Left colon (tissue), 2 donors: ENCODE measurements at regions not wholly inside any gene's neighbourhood (a gene's known extent, or its start where the extent isn't known, plus 50 kb on each side); places are given as distances from the start of the nearest gene placed in this dataset.

Experiments
- ATAC-seq: fragments of 200-7000 bp; cut with Tn5 transposase; one replicate; pipeline ENCODE4 v1.9.1; 2020; ENCODE audit warnings: mild to moderate bottlenecking, moderate library complexity
- DNase-seq, 2 donors: peaks; one replicate each; pipeline ENCODE4 v3.0.0-alpha.2; 2020
- intact Hi-C, 2 donors: fragments of 100-400 bp; cut with DNase I in 1 of 2; cut with micrococcal nuclease in 1 of 2; formaldehyde crosslinking; loops; one replicate each; pipeline versions ENCODE4 v1.11.2 to v1.14.0; 2022; cut with DNase I, micrococcal nuclease
- donor health status: DM: no; HTN: no; CAD: no.
- donor health status: DM: yes; HTN: yes; CAD: no.

DNA sequence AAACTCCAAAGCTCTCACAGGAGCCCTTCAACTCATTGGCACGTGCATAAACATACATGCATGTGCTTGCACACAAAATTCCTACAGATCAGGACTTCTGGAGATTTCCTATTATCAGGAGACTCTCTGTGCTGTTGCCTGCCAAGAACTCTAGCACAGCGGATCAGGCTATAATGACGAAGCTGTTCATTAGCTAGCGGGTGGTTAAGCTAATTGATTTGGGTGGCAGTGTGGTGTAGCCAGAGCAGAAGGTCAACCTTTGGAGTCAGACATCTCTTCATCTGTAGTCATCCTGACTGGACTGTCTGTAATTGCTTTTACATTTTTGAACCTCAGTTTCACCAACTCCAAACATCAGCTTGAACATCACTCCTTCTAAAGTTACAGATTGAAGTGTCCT lies 69.0 kb downstream of the KIF2B start:
- ATAC-seq (no peak), DNase-seq (no peak)
- intact Hi-C loops: no loop called here

DNA sequence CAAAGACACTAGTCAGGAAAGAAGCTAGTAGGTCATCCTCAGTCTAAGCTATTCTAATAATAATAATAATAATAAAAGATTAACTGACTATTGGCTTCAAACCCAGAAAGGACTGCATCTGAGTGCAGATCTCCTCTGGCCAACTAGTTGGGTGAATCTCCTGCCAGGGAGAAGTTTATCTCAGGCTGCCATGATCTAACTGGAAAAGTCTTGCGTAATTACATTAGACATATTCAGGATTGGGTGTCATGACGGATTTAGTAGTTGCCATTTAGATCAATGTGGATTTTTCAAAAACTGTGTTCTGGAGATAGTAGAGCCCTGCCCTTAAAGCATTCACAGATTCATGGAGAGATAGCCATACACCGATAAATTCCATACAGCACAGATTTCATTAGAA lies 69.5 kb downstream of the KIF2B start:
- intact Hi-C loops: no loop called here
- ATAC-seq (no peak), DNase-seq (no peak)

DNA sequence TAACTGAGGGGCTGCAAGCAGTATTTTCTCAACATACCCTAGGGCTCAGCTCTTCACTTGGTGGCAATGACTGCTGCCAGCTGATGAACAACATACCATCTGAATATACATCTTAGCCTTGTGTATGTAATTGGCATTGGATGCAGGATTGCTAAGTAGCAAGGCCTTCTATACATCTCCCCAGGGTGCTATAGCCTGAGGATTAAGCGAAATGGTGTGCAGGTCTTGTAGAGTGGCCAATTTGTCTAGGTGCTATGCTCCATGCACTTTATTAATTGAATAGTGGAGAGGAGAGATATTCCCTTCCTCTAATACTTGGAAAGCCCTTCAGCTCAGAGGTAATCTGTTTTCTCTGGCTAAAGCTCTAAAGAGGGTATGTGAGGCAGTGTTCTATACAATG lies 71.9 kb downstream of the KIF2B start:
- ATAC-seq (no peak), DNase-seq (no peak)
- intact Hi-C loops: no loop called here

DNA sequence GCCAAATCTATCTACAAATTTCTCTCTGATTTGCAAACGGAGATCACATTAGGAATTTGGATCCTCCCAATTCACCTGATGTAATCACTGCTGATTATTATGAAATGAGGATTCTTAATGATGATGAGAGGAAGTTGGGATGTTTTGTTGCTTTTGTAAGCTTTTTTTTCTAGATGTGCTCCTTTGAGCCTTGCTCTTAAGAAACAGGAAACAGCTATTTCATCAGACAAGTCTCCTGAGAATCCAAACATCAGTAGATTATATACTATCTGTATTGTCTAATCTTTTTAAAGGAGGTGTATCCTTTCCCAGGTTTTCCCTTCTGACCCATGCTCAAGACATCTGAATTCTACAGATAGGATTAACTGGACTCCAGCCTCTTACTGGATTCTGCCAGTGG lies 73.3 kb downstream of the KIF2B start:
- ATAC-seq (no peak), DNase-seq (no peak)
- intact Hi-C loops: no loop called here

DNA sequence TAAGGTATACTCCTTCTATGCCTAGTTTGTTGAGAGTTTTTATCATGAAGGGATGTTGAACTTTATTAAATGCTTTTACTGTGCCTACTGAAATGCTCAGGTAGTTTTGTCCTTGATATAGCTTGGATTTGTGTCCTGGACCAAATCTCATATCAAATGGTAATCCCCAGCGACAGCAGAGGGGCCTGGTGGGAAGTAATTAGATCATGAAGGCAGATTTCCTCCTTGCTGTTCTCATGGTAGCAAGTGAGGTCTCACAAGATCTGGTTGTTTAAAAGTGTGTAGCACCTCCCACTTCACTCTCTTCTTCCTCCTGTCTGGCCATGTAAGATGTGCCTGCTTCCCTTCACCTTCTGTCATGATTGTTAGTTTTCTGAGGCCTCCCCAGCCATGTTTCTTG lies 78.2 kb downstream of the KIF2B start:
- DNase-seq: no peak
- intact Hi-C loops: no loop called here
- ATAC-seq: no peak

DNA sequence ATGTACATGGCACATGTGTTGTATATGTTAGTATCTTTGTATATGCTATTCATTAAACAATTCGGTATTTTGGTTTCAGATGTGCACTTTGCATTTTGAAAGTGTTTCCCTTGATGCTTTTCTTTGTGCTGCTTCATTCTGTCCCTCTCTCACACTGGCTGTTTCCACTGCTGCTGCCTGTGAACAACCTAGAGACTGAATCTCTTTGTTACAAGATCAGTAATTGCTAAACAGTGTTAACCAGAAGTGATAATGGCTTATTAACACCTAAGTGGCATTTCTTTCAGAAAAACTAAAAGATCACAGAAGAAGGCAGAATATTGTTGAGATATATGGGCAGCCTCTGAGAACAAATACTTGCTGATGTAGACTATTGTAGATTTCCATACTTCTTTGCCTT lies 84.7 kb downstream of the KIF2B start:
- ATAC-seq (no peak), DNase-seq (no peak)
- intact Hi-C loops: no loop called here

DNA sequence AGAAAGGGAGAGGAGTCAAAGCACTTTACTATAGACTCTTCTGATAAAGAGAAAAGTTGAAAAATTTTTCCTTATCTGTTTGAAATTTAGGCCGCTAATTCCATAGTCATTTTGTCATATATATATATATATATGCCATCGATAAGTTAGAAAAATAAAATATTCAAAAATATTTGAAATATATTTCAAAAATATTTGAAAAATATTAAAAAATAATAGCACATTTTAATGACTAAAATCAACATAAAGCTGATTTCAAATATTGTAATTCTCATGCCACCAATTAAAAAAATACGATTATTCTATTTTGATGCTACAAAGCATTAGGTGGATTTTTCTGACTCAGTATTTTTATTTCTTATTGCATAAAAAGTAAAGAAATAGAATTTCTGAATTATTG lies 87.1 kb downstream of the KIF2B start:
- no peak for ATAC-seq
- intact Hi-C loops: no loop called here
- no peak for DNase-seq

DNA sequence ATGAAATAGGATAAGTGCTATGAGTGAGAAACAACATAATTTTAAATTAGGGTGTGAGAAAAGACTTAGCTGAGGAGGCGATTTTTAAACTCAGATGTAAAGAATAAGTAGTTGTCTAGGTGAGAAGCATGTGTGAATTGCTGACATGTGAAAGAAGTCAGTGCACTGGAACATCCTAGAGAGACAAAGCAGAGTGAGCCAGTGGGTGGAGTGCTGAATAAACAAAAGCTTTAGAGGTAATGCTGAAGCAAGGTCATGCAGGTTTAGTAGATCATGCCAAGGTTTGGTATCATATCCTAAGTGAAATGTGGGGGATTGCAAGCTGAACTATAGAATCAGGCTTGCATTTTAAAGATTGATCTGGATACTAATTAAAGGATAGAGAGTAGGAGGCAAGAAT lies 89.4 kb downstream of the KIF2B start:
- ATAC-seq (no peak), DNase-seq (no peak)
- intact Hi-C loops: no loop called here

DNA sequence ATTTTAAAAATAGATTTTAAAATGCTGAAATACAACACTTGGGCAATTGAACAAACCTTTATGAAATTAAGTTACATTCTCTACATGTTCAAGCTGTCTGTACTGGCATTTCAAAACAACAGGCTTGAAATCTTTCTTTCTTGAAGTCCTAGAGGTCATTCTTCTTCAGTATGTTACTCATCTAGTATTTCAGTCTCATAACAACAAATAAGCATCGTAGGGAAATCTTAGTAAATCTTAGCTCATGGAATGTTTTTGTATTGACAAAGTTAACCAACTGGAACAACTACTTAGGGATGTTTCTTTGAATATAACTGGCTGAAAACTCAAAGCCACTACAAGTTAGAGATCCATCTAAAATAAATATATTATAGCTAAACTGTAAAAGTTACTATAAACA lies 96.6 kb downstream of the KIF2B start:
- no peak for DNase-seq
- intact Hi-C loops: no loop called here
- ATAC-seq: no peak

DNA sequence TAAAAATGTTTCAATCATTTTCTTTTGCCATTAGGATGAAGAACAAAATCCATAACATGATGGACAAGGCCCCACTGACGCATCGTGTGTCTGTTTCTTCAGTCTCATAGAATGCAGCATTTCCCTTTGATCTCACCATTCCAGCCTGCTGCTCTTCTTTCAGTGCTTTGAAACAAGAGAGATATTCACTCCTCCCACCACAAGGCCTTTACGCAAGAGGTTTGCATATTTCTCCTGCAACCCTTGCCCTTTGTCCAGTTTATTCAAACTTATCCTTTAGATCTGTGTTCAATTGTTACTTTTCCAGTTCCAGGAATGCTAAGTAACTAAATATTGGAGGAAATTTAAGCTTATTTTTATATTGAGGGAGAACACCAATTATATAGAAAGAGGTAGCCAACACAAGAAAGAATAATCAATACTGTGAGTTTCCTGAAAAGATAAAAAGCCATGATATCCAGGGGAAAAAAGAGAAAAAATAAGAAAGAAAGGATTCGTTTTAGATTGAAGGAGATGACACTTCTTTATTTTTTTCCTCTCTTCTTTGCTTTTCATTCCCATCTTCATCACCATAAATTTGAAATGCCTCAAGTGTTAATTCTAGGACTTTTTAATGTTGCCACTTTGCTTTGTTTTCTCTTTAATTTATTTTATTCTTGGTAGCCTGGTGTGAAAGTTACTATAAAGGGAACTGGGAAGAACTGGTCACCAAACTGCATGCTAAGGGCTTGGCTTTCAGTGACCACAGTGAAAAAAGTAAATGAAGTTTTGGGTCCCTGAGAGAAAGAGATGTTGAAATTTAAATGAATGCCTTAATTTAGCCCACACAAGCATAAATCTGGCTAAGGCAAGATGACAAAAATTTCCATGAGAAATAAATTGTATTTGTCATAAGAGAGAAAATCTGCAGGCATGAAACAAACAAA lies 102.1 kb downstream of the KIF2B start:
- intact Hi-C loops: no loop called here
- DNase-seq (no peak), ATAC-seq (no peak)

DNA sequence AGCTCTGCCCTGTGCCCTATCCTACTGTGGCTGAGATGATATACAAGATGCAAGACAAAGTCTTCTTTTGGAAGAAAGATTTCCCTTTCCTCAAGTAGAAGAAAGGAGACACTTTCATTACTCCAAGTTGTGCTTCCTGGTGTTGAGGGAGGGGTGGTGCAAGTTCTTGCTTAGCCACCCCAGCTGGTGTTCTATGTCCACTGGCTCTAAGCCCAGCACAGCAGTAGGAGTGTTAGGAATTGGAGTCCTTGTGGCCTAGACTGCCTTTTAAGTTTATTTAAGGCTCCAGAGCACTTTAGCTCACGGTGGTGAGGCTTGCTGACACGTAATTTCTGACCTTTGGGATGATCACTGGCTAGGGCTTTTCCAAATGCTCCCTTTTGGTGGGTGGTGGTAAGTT lies 109.7 kb downstream of the KIF2B start:
- DNase-seq: no peak
- ATAC-seq: no peak
- intact Hi-C loops: loop anchor here in 1 of 2 donors (10.0 kb wide), 1 partner anchor 62 kb away; no protein-coding TSS in a partner anchor

DNA sequence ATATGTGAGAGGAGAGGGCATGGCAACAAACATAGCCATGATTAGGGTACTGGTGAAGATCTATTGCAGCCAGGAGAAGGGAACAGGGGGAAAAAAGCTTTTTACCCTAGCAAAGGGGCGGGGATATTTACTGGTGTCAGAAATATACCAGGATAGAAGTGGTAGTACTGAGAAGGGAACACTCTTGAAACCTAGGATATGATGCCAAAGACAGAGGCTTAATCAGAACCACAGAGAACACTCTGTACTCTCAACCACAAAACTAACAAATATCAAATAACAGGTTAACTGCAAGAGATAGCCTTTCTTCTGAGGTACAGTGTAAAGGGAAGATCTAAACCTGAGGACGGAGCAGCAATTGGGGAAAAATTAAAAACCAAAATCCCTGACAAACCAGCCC lies 112.2 kb downstream of the KIF2B start:
- ATAC-seq: no peak
- intact Hi-C loops: loop anchor here in 1 of 2 donors (10.0 kb wide), 1 partner anchor 60 kb away; no protein-coding TSS in a partner anchor

DNA sequence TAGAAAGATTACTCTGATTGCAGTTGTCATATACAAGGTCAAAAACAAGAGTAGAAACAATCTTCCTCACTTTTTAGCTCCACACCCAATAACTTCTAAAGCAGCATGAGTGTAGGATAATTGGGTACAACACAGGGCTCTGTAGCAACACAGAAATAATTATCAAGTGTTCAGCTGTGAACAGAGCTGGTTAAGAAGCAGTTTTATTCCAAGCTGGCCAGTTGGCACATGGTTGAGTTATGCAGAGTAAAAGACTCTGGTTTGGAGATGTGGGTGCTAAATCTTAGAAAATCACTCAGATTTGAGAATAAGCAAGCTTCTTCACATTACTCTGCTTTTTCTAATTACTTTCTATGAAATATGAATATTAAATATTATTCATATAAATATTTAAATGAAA lies 118.5 kb downstream of the KIF2B start:
- DNase-seq: no peak
- ATAC-seq: no peak
- intact Hi-C loops: no loop called here

More for the DNA sequence above, 112.2 kb downstream of the KIF2B start:
- no peak for DNase-seq

DNA sequence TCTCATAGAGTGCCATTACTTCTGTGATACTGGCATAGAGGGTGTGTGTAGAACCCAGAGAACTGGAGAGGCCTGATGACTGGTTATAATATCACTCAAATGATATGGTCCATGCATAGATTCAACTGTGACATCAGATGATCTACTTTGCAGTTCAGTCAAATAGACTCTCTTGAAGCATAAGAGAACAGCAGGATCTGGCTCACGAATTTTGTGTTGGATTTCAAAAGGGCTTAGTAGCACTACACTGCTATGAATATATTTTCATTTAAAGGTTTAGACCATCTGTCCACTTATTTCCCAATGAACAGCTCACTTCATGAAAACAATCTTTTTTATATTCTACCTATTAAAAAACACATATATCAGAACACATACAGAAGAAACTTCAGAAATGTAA lies 119.7 kb downstream of the KIF2B start:
- DNase-seq (no peak), ATAC-seq (no peak)
- intact Hi-C loops: no loop called here

DNA sequence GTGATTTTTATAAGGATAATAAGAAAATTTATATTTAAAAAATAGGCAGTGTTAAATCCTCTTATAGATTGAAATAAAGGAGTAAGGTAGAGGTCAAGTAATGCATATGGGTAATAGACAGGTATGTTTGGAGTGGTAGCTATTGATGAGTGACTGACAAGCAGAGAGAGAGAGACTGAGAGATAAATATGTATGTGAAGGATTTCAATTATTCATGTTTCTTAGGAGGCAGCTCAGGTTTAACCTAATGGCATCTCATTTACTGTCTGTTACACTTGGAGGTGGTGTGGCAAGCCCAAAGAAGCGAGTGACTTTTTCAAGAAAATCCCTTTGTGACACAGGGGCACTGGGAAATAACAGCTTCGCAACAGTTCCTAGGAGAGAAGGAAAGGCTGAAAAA lies 120.2 kb downstream of the KIF2B start:
- no peak for ATAC-seq
- intact Hi-C loops: no loop called here
- no peak for DNase-seq

DNA sequence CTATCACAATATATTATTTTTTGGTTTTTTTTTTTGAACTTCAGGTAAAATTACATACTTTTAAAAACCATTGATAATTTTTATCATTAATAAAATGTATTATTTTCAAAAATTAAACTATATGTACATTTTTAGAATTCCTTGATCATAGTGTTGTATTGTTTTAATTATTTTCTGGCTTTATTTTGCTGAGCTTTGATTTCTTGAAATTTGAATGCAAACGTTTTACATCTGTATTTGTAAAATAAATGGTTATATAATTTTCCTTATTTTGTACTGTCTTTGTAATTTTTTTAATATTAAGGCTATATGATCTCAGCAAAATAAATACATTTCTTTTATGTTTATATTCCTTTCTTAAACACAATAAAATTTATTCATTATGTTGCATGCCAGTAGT lies 125.6 kb downstream of the KIF2B start:
- DNase-seq (no peak), ATAC-seq (no peak)
- intact Hi-C loops: no loop called here

DNA sequence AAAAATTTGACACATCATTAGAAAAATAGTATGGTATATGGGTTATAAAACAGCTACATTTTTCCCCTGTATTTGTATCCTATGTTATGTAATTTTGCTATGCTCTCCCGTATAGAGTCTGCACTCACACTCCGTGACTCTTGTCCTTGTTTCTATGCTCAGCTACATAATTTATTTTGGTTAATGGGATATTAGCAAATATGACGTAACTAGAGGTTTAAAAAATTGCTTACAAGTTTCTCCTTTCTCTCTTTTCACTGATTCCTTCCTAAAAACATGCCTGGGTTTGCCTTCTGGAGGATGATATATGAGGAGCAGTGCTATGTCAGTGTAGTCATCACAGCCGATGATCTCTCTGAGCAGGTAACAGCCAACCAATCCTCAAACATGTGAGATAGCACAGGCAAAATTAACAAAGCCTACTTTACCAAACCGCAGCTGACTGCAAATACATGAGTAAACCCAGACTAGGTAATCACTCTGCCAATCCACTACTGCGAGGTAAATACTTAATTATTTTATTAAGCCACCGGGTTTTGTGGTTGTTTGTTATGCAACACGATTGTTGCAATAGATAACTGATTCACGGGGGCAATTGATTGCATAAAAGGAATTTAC lies 126.9 kb downstream of the KIF2B start:
- DNase-seq (no peak), ATAC-seq (no peak)
- intact Hi-C loops: no loop called here

DNA sequence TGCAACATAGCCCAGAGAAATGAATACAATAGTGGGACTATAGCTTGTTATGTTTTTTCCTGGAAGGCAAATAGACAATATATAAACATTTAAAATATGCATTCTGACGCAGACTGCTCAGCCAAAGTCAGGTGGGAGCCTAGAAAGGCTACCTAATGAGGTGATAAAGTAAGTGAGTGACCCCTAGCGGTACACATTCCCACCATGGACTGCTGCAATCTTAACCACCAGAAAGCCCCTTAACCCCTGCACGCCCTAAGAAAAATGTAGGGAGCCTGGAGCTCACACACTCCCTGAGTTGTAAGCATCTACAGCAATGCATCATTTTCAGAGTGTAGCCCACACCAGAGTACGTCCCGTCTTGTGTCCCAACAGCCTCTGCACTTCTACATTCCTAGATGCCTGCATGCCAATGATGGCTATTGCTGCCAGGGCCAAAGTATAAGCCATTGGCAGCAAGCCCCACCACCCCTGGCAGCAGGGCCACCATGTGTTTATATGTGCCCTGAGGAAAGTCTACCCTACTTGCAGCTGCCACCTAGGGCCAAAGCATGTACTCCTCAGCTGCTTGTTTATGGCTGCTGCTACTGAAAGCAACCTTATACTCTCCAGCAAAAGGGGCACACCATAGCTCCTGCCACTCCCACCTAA lies 127.6 kb downstream of the KIF2B start:
- intact Hi-C loops: no loop called here
- ATAC-seq (no peak), DNase-seq (no peak)

DNA sequence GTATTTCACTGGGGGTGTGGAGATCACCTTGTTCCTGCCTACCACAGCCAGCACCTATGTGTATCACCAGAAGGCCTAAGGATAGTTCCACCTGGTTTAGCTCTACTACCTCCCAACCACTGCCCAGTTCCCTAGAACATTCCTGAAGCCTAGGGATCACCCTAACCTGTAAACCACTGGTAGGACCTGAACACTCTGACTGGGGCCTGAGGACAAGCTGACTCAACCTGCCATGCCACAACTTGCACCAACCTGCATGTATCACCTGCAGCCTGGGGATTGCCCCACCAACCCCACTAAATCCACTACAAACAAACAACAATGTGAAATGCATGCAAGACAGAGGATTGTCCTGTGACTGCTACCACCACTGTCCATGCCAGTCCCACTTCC lies 128.1 kb downstream of the KIF2B start:
- DNase-seq (no peak), ATAC-seq (no peak)
- intact Hi-C loops: no loop called here

DNA sequence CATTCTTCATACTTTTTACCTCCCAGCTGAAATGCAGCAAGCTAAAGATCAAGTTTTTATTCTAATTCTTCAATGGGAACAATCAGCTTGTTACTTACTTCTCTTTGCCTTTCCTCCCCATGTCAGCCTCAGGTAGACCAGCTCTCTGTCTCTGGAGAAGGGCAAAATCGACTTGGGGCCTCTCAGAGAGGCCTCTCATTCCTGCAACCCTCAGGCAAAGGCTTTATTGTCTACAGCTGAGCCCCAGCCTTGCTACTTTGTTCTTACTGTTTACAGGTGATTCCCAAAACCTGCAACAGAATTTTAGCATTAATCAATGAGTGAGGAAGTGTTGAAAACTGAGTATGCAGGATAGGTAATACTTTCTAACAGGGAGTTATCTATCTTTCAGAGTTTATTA lies 148.6 kb downstream of the KIF2B start:
- intact Hi-C loops: no loop called here
- ATAC-seq (no peak), DNase-seq (no peak)
